ENCODE measurements at regions not wholly inside any gene's neighbourhood (a gene's known extent, or its start where the extent isn't known, plus 50 kb on each side); places are given as distances from the start of the nearest gene placed in this dataset.

GRCh38 chr14:34009956-34010355 is 59.1 kb upstream of the EGLN3 start:
- Mint-ChIP-seq H3K27ac (ENCODE audit: unreplicated experiment) (no peak overlapping the region), H3K4me1 (ENCODE audit: unreplicated experiment) (no peaks in the 10 kb centered on the region), H3K27me3 (ENCODE audit: unreplicated experiment) (peaks cover 8% of the 10 kb centered on the region), H3K36me3 (ENCODE audit: unreplicated experiment) (no peaks in the 10 kb centered on the region), H3K9me3 (ENCODE audit: unreplicated experiment) (no peaks in the 10 kb centered on the region), H3K4me3 (ENCODE audit: unreplicated experiment) (no peak overlapping the region)
- no peak for DNase-seq (ENCODE audit: extremely low spot score, unreplicated experiment)
- TF ChIP-seq, protein P1, sequence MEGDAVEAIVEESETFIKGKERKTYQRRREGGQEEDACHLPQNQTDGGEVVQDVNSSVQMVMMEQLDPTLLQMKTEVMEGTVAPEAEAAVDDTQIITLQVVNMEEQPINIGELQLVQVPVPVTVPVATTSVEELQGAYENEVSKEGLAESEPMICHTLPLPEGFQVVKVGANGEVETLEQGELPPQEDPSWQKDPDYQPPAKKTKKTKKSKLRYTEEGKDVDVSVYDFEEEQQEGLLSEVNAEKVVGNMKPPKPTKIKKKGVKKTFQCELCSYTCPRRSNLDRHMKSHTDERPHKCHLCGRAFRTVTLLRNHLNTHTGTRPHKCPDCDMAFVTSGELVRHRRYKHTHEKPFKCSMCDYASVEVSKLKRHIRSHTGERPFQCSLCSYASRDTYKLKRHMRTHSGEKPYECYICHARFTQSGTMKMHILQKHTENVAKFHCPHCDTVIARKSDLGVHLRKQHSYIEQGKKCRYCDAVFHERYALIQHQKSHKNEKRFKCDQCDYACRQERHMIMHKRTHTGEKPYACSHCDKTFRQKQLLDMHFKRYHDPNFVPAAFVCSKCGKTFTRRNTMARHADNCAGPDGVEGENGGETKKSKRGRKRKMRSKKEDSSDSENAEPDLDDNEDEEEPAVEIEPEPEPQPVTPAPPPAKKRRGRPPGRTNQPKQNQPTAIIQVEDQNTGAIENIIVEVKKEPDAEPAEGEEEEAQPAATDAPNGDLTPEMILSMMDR (IDR thresholded peaks at IDR 0.05): no peak

DNA sequence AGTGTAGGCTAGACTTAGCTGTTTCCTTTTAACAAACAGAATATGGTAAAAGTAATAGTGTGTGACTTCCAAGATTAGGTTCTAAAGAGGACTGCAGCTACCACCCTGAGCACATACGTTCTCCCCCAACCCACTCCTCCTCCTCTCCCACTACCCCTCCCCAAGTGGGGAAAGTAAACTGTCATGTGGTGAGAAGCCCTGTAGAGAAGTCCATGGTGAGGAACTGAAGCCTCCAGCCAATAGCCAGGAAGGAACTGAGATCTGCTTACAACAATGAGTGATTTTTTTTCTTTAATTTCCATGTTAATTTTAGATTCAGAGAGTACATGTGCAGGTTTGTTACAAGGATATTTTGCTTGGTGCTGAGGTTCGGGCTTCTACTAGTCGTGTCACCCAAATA is 57.0 kb upstream of the EGLN3 start:
- Mint-ChIP-seq H3K4me3 (ENCODE audit: unreplicated experiment) (no peak overlapping the region), H3K27ac (ENCODE audit: unreplicated experiment) (no peak overlapping the region), H3K36me3 (ENCODE audit: unreplicated experiment) (no peaks in the 10 kb centered on the region), H3K27me3 (ENCODE audit: unreplicated experiment) (peaks cover 12% of the 10 kb centered on the region), H3K4me1 (ENCODE audit: unreplicated experiment) (no peaks in the 10 kb centered on the region), H3K9me3 (ENCODE audit: unreplicated experiment) (no peaks in the 10 kb centered on the region)
- TF ChIP-seq, protein P1 (IDR thresholded peaks at IDR 0.05): no peak
- DNase-seq (ENCODE audit: extremely low spot score, unreplicated experiment): no peak

- H3K4me3 Mint-ChIP-seq (ENCODE audit: unreplicated experiment): no peak overlapping the region
- H3K27me3 Mint-ChIP-seq (ENCODE audit: unreplicated experiment): peaks cover 29% of the 10 kb centered on the region
- no peaks in the 10 kb centered on the region for H3K4me1 Mint-ChIP-seq (ENCODE audit: unreplicated experiment)
- TF ChIP-seq, protein P1 (IDR thresholded peaks at IDR 0.05): no peak
- H3K9me3 Mint-ChIP-seq (ENCODE audit: unreplicated experiment): no peaks in the 10 kb centered on the region
- DNase-seq (ENCODE audit: extremely low spot score, unreplicated experiment): no peak
- H3K27ac Mint-ChIP-seq (ENCODE audit: unreplicated experiment): no peak overlapping the region
- no peaks in the 10 kb centered on the region for H3K36me3 Mint-ChIP-seq (ENCODE audit: unreplicated experiment)
These were observed 55.0 kb upstream of the EGLN3 start for GRCh38 chr14:34005901-34006300.

DNA sequence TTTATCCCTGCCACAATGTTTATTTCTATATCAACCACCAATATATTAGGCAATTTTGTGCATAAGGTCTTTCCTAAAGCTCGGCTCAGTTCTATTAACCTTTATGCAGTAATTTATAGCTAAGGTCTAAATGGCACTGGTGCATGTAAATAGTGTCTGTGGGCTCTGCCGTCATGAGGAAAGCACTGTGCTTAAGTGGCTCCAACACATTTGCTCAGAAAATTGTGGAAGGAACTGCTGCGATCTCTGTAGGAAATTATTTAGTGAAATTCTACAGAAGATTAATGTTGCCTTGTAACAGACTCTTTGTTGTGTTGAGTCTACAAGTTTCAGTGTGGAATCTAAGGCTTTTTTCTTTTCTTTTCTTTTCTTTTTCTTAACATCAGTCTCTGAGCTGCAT is 54.0 kb upstream of the EGLN3 start:
- TF ChIP-seq, protein P1 (IDR thresholded peaks at IDR 0.05): no peak
- no peak for DNase-seq (ENCODE audit: extremely low spot score, unreplicated experiment)
- no peak overlapping the region for H3K27ac Mint-ChIP-seq (ENCODE audit: unreplicated experiment)
- H3K4me3 Mint-ChIP-seq (ENCODE audit: unreplicated experiment): no peak overlapping the region
- no peaks in the 10 kb centered on the region for H3K4me1 Mint-ChIP-seq (ENCODE audit: unreplicated experiment)
- no peaks in the 10 kb centered on the region for H3K9me3 Mint-ChIP-seq (ENCODE audit: unreplicated experiment)
- peaks cover 34% of the 10 kb centered on the region for H3K27me3 Mint-ChIP-seq (ENCODE audit: unreplicated experiment)
- no peaks in the 10 kb centered on the region for H3K36me3 Mint-ChIP-seq (ENCODE audit: unreplicated experiment)

DNA sequence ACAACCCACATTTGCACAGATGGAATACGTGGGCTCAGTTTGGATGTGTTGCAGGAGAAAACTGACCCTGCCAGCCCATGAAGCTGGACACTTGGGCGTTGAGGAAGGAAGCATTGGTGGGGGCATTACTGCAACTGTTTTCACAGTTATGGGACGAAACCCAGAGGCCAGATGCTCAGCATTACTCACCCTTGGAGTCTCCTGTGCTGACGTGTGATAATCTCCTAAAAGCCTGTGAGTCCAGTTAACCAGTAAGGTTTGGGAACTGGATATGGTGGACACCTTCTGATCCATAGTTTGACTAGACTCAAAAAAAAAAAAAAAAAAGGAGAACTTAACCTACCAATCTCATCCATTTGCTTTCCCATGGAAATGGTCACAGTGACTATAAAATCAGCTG is 52.8 kb upstream of the EGLN3 start:
- H3K36me3 Mint-ChIP-seq (ENCODE audit: unreplicated experiment): no peaks in the 10 kb centered on the region
- no peak for DNase-seq (ENCODE audit: extremely low spot score, unreplicated experiment)
- no peak overlapping the region for H3K27ac Mint-ChIP-seq (ENCODE audit: unreplicated experiment)
- H3K9me3 Mint-ChIP-seq (ENCODE audit: unreplicated experiment): no peaks in the 10 kb centered on the region
- H3K27me3 Mint-ChIP-seq (ENCODE audit: unreplicated experiment): peaks cover 34% of the 10 kb centered on the region
- H3K4me1 Mint-ChIP-seq (ENCODE audit: unreplicated experiment): no peaks in the 10 kb centered on the region
- TF ChIP-seq, protein P1 (IDR thresholded peaks at IDR 0.05): no peak
- no peak overlapping the region for H3K4me3 Mint-ChIP-seq (ENCODE audit: unreplicated experiment)
